K562 (cell line): ENCODE measurements at regions not wholly inside any gene's neighbourhood (a gene's known extent, or its start where the extent isn't known, plus 50 kb on each side); places are given as distances from the start of the nearest gene placed in this dataset.

Source experiments
- ATAC-seq: fragments of 200-7000 bp; cut with Tn5 transposase; 3 replicates; pipeline ENCODE4 v1.9.1; 2020; ENCODE audit warnings: moderate library complexity
- BruUV-seq: library from RNA; stranded (reverse); fragments of 400-500 nt; replicated peaks from 2 replicates; lab custom pipeline; 2021; lab: Mats Ljungman, UMichigan
- CTCF ChIA-PET: fragments of 300-600 bp; formaldehyde crosslinking; extraction: SDS; loops from one replicate; lab custom pipeline; 2021; ENCODE audit warnings: low intra/inter-chr PET ratio; lab: Yijun Ruan, JAX
- POLR2A ChIA-PET: fragments of 300-600, 350-650 bp; sonication (Branson Sonifier 250); formaldehyde crosslinking; extraction: SDS; loops from one replicate; lab custom pipeline; 2021; ENCODE audit warnings: antibody characterized with exemption, inconsistent platforms; lab: Yijun Ruan, JAX
- DNase-seq, 4 experiments: peaks; one replicate each; pipeline versions ENCODE4 v3.0.0 to v3.0.0-alpha.2; 2011 to 2018; ENCODE audit warnings: low spot score in 3 of 4, mixed read lengths in 3 of 4; ENCODE audit errors: extremely low read depth in 1 of 4
- FAIRE-seq: peaks from 2 replicates; lab custom pipeline; 2011; peaks lifted over from hg19 to GRCh38; lab: Jason Lieb, UNC
- H2AFZ ChIP-seq: 2 replicates; pipeline ENCODE4 v1.6.0; 2011; ENCODE audit warnings: low read depth, low read length, control low read depth, inconsistent platforms
- H3K27ac ChIP-seq: fragments of 200-600 bp; 3 replicates; pipeline ENCODE4 v1.8.0; 2011; ENCODE audit warnings: low read depth, mild to moderate bottlenecking, control low read depth, inconsistent platforms, low read length, moderate library complexity, mixed read lengths; ENCODE audit errors: extremely low read depth
- H3K27me3 ChIP-seq, 2 experiments: fragments of 300-600 bp in 1 of 2; 2 replicates in 1 of 2; 3 replicates in 1 of 2; pipeline versions ENCODE4 v1.6.0 to v1.8.0; 2011; ENCODE audit warnings: inconsistent platforms in 2 of 2, low read length in 2 of 2, mild to moderate bottlenecking in 1 of 2, mixed read lengths in 1 of 2, moderate library complexity in 1 of 2; ENCODE audit not compliant: control insufficient read depth in 2 of 2, insufficient read depth in 2 of 2
- H3K36me3 ChIP-seq: fragments of 300-600 bp; 3 replicates; pipeline ENCODE4 v1.8.0; 2011; ENCODE audit warnings: mild to moderate bottlenecking, low read length, inconsistent platforms; ENCODE audit not compliant: control insufficient read depth, insufficient read depth
- H3K4me1 ChIP-seq, 2 experiments: fragments of 200-600 bp in 1 of 2; replicated peaks in 1 of 2; 2 replicates in 1 of 2; 3 replicates in 1 of 2; pipeline versions ENCODE4 v1.5.1 to v1.8.0; 2011; ENCODE audit warnings: inconsistent platforms in 2 of 2, low read length in 2 of 2, mild to moderate bottlenecking in 1 of 2, mixed read lengths in 1 of 2, moderate library complexity in 1 of 2; ENCODE audit not compliant: control insufficient read depth in 2 of 2, insufficient read depth in 2 of 2
- H3K4me2 ChIP-seq: 2 replicates; pipeline ENCODE4 v1.6.1; 2011; ENCODE audit warnings: low read length, control low read depth, inconsistent platforms, mixed read lengths; ENCODE audit not compliant: insufficient read depth
- H3K4me3 ChIP-seq: fragments of 200-600 bp; sonication (generic), shearing (Covaris generic); 2 replicates; pipeline ENCODE4 v1.5.1; 2016; ENCODE audit warnings: control low read depth, inconsistent platforms
- H3K79me2 ChIP-seq: fragments of 200-600 bp; 3 replicates; pipeline ENCODE4 v1.8.0; 2011; ENCODE audit warnings: low read length, inconsistent platforms; ENCODE audit not compliant: control insufficient read depth, insufficient read depth
- H3K9ac ChIP-seq, 2 experiments: 2 replicates each; pipeline versions ENCODE4 v1.6.0 to v1.6.1; 2011; ENCODE audit warnings: low read depth in 2 of 2, low read length in 2 of 2, control low read depth in 1 of 2, inconsistent platforms in 1 of 2, mild to moderate bottlenecking in 1 of 2, mixed read lengths in 1 of 2; ENCODE audit not compliant: insufficient read depth in 1 of 2
- H3K9me1 ChIP-seq: one replicate; pipeline ENCODE4 v1.6.0; 2011; ENCODE audit warnings: inconsistent platforms, mild to moderate bottlenecking, low read length, moderate library complexity; ENCODE audit not compliant: control insufficient read depth, insufficient read depth
- H3K9me3 ChIP-seq: replicated peaks from 2 replicates; pipeline ENCODE4 v1.5.1; 2011; ENCODE audit warnings: low read depth, low read length, inconsistent platforms; ENCODE audit not compliant: control insufficient read depth, insufficient read depth
- H4K20me1 ChIP-seq: replicated peaks from 2 replicates; pipeline ENCODE4 v1.6.1; 2011; ENCODE audit warnings: low read length, inconsistent platforms, mixed read lengths; ENCODE audit not compliant: control insufficient read depth, insufficient read depth
- CBX5 ChIP-seq: IDR thresholded peaks from 2 replicates; pipeline ENCODE4 v1.6.1; 2014; ENCODE audit warnings: low read depth, borderline replicate concordance
- CXXC5 ChIP-seq: fragments of 250-450 bp; sonication (Bioruptor Pico); IDR thresholded peaks from 2 replicates; pipeline ENCODE4 v1.8.0; 2022; ENCODE audit warnings: inconsistent platforms, mild to moderate bottlenecking, moderate library complexity
- E2F3 ChIP-seq: fragments of 250-450 bp; sonication (Bioruptor Pico); IDR thresholded peaks from 2 replicates; pipeline ENCODE4 v1.4.0; 2020; ENCODE audit warnings: mild to moderate bottlenecking
- E2F5 ChIP-seq: sonication (generic); formaldehyde crosslinking; IDR thresholded peaks from 2 replicates; pipeline ENCODE4 v1.8.0; 2022; ENCODE audit warnings: mild to moderate bottlenecking, missing genetic modification reagents
- GATAD2A ChIP-seq: fragments of 450-650 bp; IDR thresholded peaks from 2 replicates; pipeline ENCODE4 v1.6.1; 2017
- GTF2F1 ChIP-seq: IDR thresholded peaks from 2 replicates; pipeline ENCODE4 v1.6.1; 2011; ENCODE audit warnings: low read depth, low read length, improper control_type of control experiment
- HCFC1 ChIP-seq: IDR thresholded peaks from 2 replicates; pipeline ENCODE4 v1.6.1; 2012; ENCODE audit warnings: low read depth, low read length, improper control_type of control experiment
- HIVEP1 ChIP-seq: fragments of 250-450 bp; sonication (Bioruptor Pico); IDR thresholded peaks from 2 replicates; pipeline ENCODE4 v1.4.0; 2020; ENCODE audit warnings: mild to moderate bottlenecking
- NR1H2 ChIP-seq: sonication (generic); formaldehyde crosslinking; IDR thresholded peaks from 2 replicates; pipeline ENCODE4 v1.4.0; 2020; ENCODE audit warnings: mild to moderate bottlenecking, missing genetic modification reagents
- RBM15 ChIP-seq: fragments of 200-400 bp; formaldehyde crosslinking; IDR thresholded peaks from 2 replicates; pipeline ENCODE4 v1.6.1; 2018; ENCODE audit warnings: mild to moderate bottlenecking, low read length, moderate library complexity; ENCODE audit not compliant: insufficient read depth
- RBM22 ChIP-seq: fragments of 200-400 bp; formaldehyde crosslinking; IDR thresholded peaks from 2 replicates; pipeline ENCODE4 v1.6.1; 2018; ENCODE audit warnings: low read length, low read depth; ENCODE audit not compliant: poor library complexity, severe bottlenecking
- TFE3 ChIP-seq: fragments of 450-650 bp; formaldehyde crosslinking; IDR thresholded peaks from 2 replicates; pipeline ENCODE4 v1.4.0; 2020; ENCODE audit warnings: mild to moderate bottlenecking, mixed read lengths
- USF1 ChIP-seq: sonication (generic); formaldehyde crosslinking; IDR thresholded peaks from 2 replicates; pipeline ENCODE4 v1.9.0; 2022; ENCODE audit warnings: mild to moderate bottlenecking, missing genetic modification reagents
- ZBTB17 ChIP-seq: fragments of 450-650 bp; formaldehyde crosslinking; IDR thresholded peaks from 2 replicates; pipeline ENCODE4 v1.4.0; 2020; ENCODE audit warnings: mild to moderate bottlenecking
- ZC3H11A ChIP-seq: IDR thresholded peaks from 2 replicates; pipeline ENCODE4 v1.6.1; 2012; ENCODE audit warnings: low read depth, low read length, improper control_type of control experiment
- ZFP91 ChIP-seq: sonication (generic); formaldehyde crosslinking; IDR thresholded peaks from 2 replicates; pipeline ENCODE4 v1.8.0; 2022; ENCODE audit warnings: mild to moderate bottlenecking, missing genetic modification reagents
- ZNF518B ChIP-seq: fragments of 250-450 bp; sonication (Bioruptor Pico); IDR thresholded peaks from 2 replicates; pipeline ENCODE4 v1.5.0; 2021; ENCODE audit warnings: mild to moderate bottlenecking, moderate library complexity
- WGBS: fragments of 100-300 bp; shearing (Covaris generic); methylation state at CpG from one replicate; pipeline ENCODE4 v1.1.6; 2016; ENCODE audit warnings: low coverage, mixed read lengths; ENCODE audit not compliant: insufficient coverage; ENCODE audit errors: missing lambda C conversion rate; 5-methylcytosine and 5-hydroxymethylcytosine counted together
- in situ Hi-C: fragments of 300-500 bp; cut with MboI; formaldehyde crosslinking; loops from 4 replicates; pipeline ENCODE4 v1.15.0; 2018; ENCODE audit warnings: inconsistent platforms, mixed read lengths
- intact Hi-C: fragments of 100-400 bp; cut with micrococcal nuclease; formaldehyde crosslinking; loops from 2 replicates; pipeline ENCODE4 v1.14.2; 2022

GRCh38 chr11:103623933-103624332 is 412.5 kb upstream of the DDI1 start:
- Histone ChIP-seq H3K9me1 (no peaks in the 10 kb centered on the region), H4K20me1 (no peaks in the 10 kb centered on the region), H3K79me2 (no peaks in the 10 kb centered on the region), H3K9ac (no peak overlapping the region), H3K36me3 (no peaks in the 10 kb centered on the region), H3K27ac (no peak overlapping the region), H3K4me3 (no peak overlapping the region), H3K9me3 (no peaks in the 10 kb centered on the region), H3K4me2 (no peak overlapping the region), H3K27me3 (no peaks in the 10 kb centered on the region), H2AFZ (no peak overlapping the region), H3K4me1 (no peaks in the 10 kb centered on the region)
- in situ Hi-C loops (no loop called here), intact Hi-C loops (no loop called here)
- WGBS = 0% methylated on average over 1 of the region's 1 CpG
- DNase-seq (no peak), ATAC-seq (no peak), FAIRE-seq (no peak)
- TF ChIP-seq RBM22 (no peak), ZBTB17 (CRISPR knock-in tag) (no peak), TFE3 (CRISPR knock-in tag) (no peak), USF1 (CRISPR knock-in tag) (no peak), CBX5 (no peak), HCFC1 (no peak), GATAD2A (no peak), ZC3H11A (no peak), RBM15 (no peak), ZNF518B (CRISPR knock-in tag) (no peak), E2F3 (CRISPR knock-in tag) (no peak), CXXC5 (no peak), GTF2F1 (no peak), ZFP91 (CRISPR knock-in tag) (no peak), E2F5 (no peak), HIVEP1 (CRISPR knock-in tag) (no peak), NR1H2 (no peak)
- ChIA-PET POLR2A (no interaction called here), CTCF (no interaction called here)
- BruUV-seq = no TSS peak
